SK-N-SH treated with all-trans-retinoic acid at 6 μM for 48 hours (cell line): ENCODE measurements at regions not wholly inside any gene's neighbourhood (a gene's known extent, or its start where the extent isn't known, plus 50 kb on each side); places are given as distances from the start of the nearest gene placed in this dataset.
"Not testable (repeated sequence)": the region's sequence is repeated elsewhere in the genome, so short reads cannot be mapped to it uniquely, and the experiment has no call there.

Source experiments
- ATAC-seq: fragments of 200-7000 bp; cut with Tn5 transposase; 3 replicates; pipeline ENCODE4 v1.9.1; 2020; ENCODE audit warnings: mild to moderate bottlenecking, moderate library complexity
- ARNTL ChIP-seq: fragments of 450-650 bp; formaldehyde crosslinking; IDR thresholded peaks from 2 replicates; pipeline ENCODE4 v1.5.0; 2020; ENCODE audit warnings: low read depth, mild to moderate bottlenecking, moderate library complexity, borderline replicate concordance
- BACH2 ChIP-seq: fragments of 250-450 bp; sonication (Bioruptor Pico); IDR thresholded peaks from 2 replicates; pipeline ENCODE4 v1.9.0; 2021; ENCODE audit warnings: mild to moderate bottlenecking, borderline replicate concordance
- CSDC2 ChIP-seq: fragments of 250-450 bp; sonication (Bioruptor Pico); IDR thresholded peaks from 2 replicates; pipeline ENCODE4 v1.5.0; 2020; ENCODE audit warnings: mild to moderate bottlenecking, moderate library complexity
- ESRRG ChIP-seq: fragments of 250-450 bp; sonication (Bioruptor Pico); IDR thresholded peaks from 2 replicates; pipeline ENCODE4 v1.6.1; 2021; ENCODE audit warnings: mild to moderate bottlenecking
- GLIS3 ChIP-seq: fragments of 250-450 bp; sonication (Bioruptor Pico); IDR thresholded peaks from 2 replicates; pipeline ENCODE4 v1.5.0; 2020; ENCODE audit warnings: mild to moderate bottlenecking, moderate library complexity
- PPARA ChIP-seq: fragments of 250-450 bp; sonication (Bioruptor Pico); IDR thresholded peaks from 2 replicates; pipeline ENCODE4 v1.5.0; 2020; ENCODE audit warnings: mild to moderate bottlenecking, borderline replicate concordance
- RARB ChIP-seq: fragments of 250-450 bp; sonication (Bioruptor Pico); IDR thresholded peaks from 2 replicates; pipeline ENCODE4 v1.8.0; 2021; ENCODE audit warnings: mild to moderate bottlenecking, moderate library complexity
- SNAI2 ChIP-seq: fragments of 250-450 bp; sonication (Bioruptor Pico); IDR thresholded peaks from 2 replicates; pipeline ENCODE4 v1.5.0; 2020; ENCODE audit warnings: mild to moderate bottlenecking, moderate library complexity
- TCF4 ChIP-seq: fragments of 250-450 bp; sonication (Bioruptor Pico); IDR thresholded peaks from 2 replicates; pipeline ENCODE4 v1.8.0; 2021; ENCODE audit warnings: mild to moderate bottlenecking, moderate library complexity, borderline replicate concordance
- TOX ChIP-seq: fragments of 250-450 bp; sonication (Bioruptor Pico); IDR thresholded peaks from 2 replicates; pipeline ENCODE4 v1.8.0; 2021; ENCODE audit warnings: mild to moderate bottlenecking, moderate library complexity, borderline replicate concordance
- TSHZ2 ChIP-seq: fragments of 250-450 bp; sonication (Bioruptor Pico); IDR thresholded peaks from 2 replicates; pipeline ENCODE4 v1.5.0; 2020; ENCODE audit warnings: mild to moderate bottlenecking, moderate library complexity

- no peak for ATAC-seq
- no peak for TF ChIP-seq CSDC2 (CRISPR knock-in tag)
These were observed 503.4 kb downstream of the TTLL7 start for GRCh38 chr1:83495560-83495959.

DNA sequence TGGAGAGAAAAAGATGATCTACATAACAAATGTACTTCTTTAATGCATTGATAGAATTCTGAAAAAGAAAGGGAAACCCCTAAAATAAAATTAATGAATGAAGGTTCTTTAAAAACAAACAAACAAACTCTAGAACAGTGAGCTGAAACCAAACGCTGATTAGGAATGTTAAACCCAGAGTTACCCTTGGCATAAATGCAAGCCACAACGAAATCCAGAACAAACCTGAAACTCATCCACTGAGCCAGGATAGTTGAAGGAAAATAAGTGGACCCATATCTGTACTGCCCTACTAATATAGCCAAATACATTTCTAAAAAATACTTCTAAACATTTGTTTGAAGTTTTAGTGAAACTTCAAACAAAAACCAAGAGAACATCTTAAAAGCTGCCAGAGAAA is 505.3 kb downstream of the TTLL7 start:
- no peak for ATAC-seq
- TF ChIP-seq PPARA (CRISPR knock-in tag) (no peak), RARB (CRISPR knock-in tag) (no peak), SNAI2 (no peak), TSHZ2 (CRISPR knock-in tag) (no peak), ESRRG (no peak), TCF4 (no peak), ARNTL (no peak), TOX (CRISPR knock-in tag) (no peak)

DNA sequence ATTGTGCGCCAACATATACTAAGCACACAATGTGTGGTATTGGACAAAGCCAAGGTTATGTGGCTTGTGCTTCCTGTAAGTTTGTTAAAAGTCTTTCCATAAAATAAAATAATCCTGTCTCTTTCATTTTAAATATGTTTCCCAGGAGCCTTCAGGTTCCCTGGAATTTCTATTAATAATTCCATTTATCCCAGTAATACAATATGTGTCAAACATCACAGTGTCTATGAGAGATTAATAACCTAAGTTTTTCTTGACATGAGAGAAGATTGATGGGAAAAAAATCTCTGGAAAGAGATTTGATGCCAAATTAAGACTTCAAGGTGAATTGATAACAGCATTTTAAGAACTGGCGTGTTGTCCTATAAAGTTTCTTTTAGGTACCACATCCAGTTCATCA is 507.0 kb downstream of the TTLL7 start:
- TF ChIP-seq BACH2 (CRISPR knock-in tag): no peak
- TF ChIP-seq CSDC2 (CRISPR knock-in tag): no peak
- ATAC-seq: no peak

DNA sequence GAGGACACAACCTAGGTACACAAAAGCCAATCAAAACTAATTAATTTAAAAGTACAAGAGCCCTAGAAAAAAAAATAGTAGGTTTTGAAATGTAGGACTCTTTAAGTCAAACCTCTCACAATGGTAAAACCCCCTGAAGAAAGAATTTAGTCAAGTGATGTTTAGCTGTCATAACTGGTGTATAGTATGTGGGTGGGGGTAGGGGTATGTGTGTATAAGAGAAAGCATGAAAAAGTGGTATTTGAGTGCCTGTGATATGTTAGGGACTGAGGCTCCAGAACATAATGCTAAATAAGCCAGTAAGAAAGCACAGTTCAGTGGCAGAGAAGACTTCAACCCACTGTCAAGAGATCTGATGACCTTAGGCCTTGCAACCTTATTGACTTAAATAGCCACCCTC is 507.9 kb downstream of the TTLL7 start:
- no peak for ATAC-seq

GRCh38 chr1:83488105-83488504 is 510.8 kb downstream of the TTLL7 start:
- not testable (repeated sequence) for ATAC-seq

More for the DNA sequence above, 507.9 kb downstream of the TTLL7 start:
- TF ChIP-seq PPARA (CRISPR knock-in tag): no peak
- TF ChIP-seq TOX (CRISPR knock-in tag): no peak
- TF ChIP-seq GLIS3: no peak

- ATAC-seq: not testable (repeated sequence)
These were observed 511.5 kb downstream of the TTLL7 start for GRCh38 chr1:83487460-83487859.

GRCh38 chr1:83485314-83486019 is 513.5 kb downstream of the TTLL7 start:
- ATAC-seq: not testable (repeated sequence)

- ATAC-seq: not testable (repeated sequence)
These were observed 517.6 kb downstream of the TTLL7 start for GRCh38 chr1:83481284-83481683.

- not testable (repeated sequence) for ATAC-seq
These were observed 519.2 kb downstream of the TTLL7 start for GRCh38 chr1:83479591-83480239.

GRCh38 chr1:83478127-83478526 is 520.8 kb downstream of the TTLL7 start:
- ATAC-seq: not testable (repeated sequence)

- not testable (repeated sequence) for ATAC-seq
These were observed 522.4 kb downstream of the TTLL7 start for GRCh38 chr1:83476518-83476917.

GRCh38 chr1:83474946-83475345 is 524.0 kb downstream of the TTLL7 start:
- not testable (repeated sequence) for ATAC-seq

- not testable (repeated sequence) for ATAC-seq
These were observed 524.9 kb downstream of the TTLL7 start for GRCh38 chr1:83473986-83474385.

DNA sequence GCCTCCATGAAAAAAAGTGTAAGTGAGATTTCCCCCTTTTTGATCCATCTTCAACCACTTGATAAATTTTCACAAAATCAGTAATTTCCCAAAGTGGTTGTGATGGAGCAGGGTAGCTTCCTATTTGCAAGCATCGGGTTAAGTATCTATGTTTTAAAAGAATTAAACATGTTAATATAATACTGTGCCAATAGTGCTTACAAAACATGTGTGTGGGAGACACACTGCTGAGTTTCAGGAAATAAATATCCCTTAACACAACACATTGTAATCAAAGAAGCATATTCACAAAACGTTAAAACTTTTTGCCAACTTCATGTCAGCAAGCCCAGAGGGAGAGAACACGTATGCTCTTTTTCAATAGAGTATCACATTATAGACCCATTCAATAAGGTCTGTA is 526.9 kb downstream of the TTLL7 start:
- not testable (repeated sequence) for ATAC-seq

DNA sequence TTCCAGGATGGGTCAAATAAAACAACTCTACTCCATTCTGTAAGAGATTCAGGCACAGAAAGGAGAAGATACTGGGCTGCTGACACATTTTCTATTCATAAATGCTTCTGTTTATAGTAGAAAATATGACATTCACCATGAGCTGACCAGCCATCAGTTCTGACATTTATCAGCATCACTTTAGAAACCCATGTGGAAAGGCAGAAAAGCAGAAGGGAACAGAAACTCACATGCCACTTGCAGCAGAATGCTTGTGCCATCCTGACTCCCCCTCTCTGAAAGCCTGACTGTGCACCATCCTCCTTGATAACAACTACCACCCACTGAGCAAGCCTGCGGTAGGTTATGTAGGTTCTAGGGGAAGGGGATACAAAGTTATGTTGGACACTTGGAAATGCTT is 527.7 kb downstream of the TTLL7 start:
- not testable (repeated sequence) for ATAC-seq

- 0 out of 3 replicates have a peak, but pooled peaks have one; percentile 38 for ATAC-seq
These were observed 530.6 kb downstream of the TTLL7 start for GRCh38 chr1:83468336-83468735.
